Subcutaneous abdominal adipose tissue (tissue), 5 donors: ENCODE measurements at regions not wholly inside any gene's neighbourhood (a gene's known extent, or its start where the extent isn't known, plus 50 kb on each side); places are given as distances from the start of the nearest gene placed in this dataset.

Experiments used
- H3K27ac ChIP-seq: one replicate; pipeline ENCODE4 v1.7.0; 2013; ENCODE audit warnings: low read depth, mild to moderate bottlenecking, inconsistent platforms, low read length, moderate library complexity
- H3K27me3 ChIP-seq, 5 donors: one replicate each; pipeline ENCODE4 v1.7.0; 2013; ENCODE audit warnings: low read length in 5 of 5, inconsistent platforms in 1 of 5; ENCODE audit not compliant: control insufficient read depth in 5 of 5, insufficient read depth in 4 of 5
- H3K36me3 ChIP-seq, 5 donors: one replicate each; pipeline ENCODE4 v1.7.0; 2013; ENCODE audit warnings: low read length in 5 of 5; ENCODE audit not compliant: control insufficient read depth in 5 of 5, insufficient read depth in 5 of 5
- H3K4me1 ChIP-seq, 5 donors: one replicate each; pipeline ENCODE4 v1.7.0; 2013; ENCODE audit warnings: low read length in 5 of 5, mild to moderate bottlenecking in 3 of 5, moderate library complexity in 1 of 5; ENCODE audit not compliant: control insufficient read depth in 5 of 5, insufficient read depth in 5 of 5
- H3K4me3 ChIP-seq, 5 donors: one replicate each; pipeline ENCODE4 v1.7.0; 2013; ENCODE audit warnings: low read length in 5 of 5, low read depth in 1 of 5
- H3K9ac ChIP-seq, 5 donors: one replicate each; pipeline ENCODE4 v1.7.0; 2013; ENCODE audit warnings: low read length in 5 of 5, mild to moderate bottlenecking in 4 of 5, moderate library complexity in 3 of 5
- H3K9me3 ChIP-seq, 5 donors: one replicate each; pipeline ENCODE4 v1.7.0; 2013; ENCODE audit warnings: low read length in 5 of 5; ENCODE audit not compliant: control insufficient read depth in 5 of 5
- donor health status: healthy.
- donor health status: healthy.
- donor health status: healthy.
- donor health status: healthy.
- donor health status: healthy.

GRCh38 chr15:91484141-91484540, 369.4 kb upstream of the SLCO3A1 start:
- Histone ChIP-seq H3K27ac (no peak overlapping the region), H3K9me3 (no peaks in the 10 kb centered on the region), H3K4me3 (no peak overlapping the region), H3K4me1 (no peaks in the 10 kb centered on the region), H3K36me3 (no peaks in the 10 kb centered on the region), H3K27me3 (peaks cover 0 to 7% (median 0%) of the 10 kb centered on the region in 5 donors), H3K9ac (no peak overlapping the region)

- Histone ChIP-seq H3K4me3 (no peak overlapping the region), H3K27ac (no peak overlapping the region), H3K36me3 (no peaks in the 10 kb centered on the region), H3K27me3 (peaks cover 0 to 7% (median 0%) of the 10 kb centered on the region in 5 donors), H3K4me1 (no peaks in the 10 kb centered on the region), H3K9me3 (peaks cover 0 to 3% (median 0%) of the 10 kb centered on the region in 5 donors), H3K9ac (no peak overlapping the region)
Observed at GRCh38 chr15:91488452-91488851, 365.1 kb upstream of the SLCO3A1 start.

GRCh38 chr15:91490211-91490610, 363.3 kb upstream of the SLCO3A1 start:
- no peaks in the 10 kb centered on the region for H3K4me1 ChIP-seq
- no peaks in the 10 kb centered on the region for H3K36me3 ChIP-seq
- H3K27ac ChIP-seq = no peak overlapping the region
- no peak overlapping the region for H3K9ac ChIP-seq
- peaks cover 0 to 4% (median 0%) of the 10 kb centered on the region in 5 donors for H3K27me3 ChIP-seq
- peaks cover 0 to 3% (median 0%) of the 10 kb centered on the region in 5 donors for H3K9me3 ChIP-seq
- no peak overlapping the region for H3K4me3 ChIP-seq

GRCh38 chr15:91491101-91491950, 362.2 kb upstream of the SLCO3A1 start:
- H3K27ac ChIP-seq = no peak overlapping the region

GRCh38 chr15:91496754-91497691, 356.5 kb upstream of the SLCO3A1 start:
- Histone ChIP-seq H3K9ac (no peak overlapping the region), H3K36me3 (no peaks in the 10 kb centered on the region), H3K4me1 (peaks cover 0 to 5% (median 0%) of the 10 kb centered on the region in 5 donors), H3K27me3 (peaks cover 0 to 4% (median 0%) of the 10 kb centered on the region in 5 donors), H3K9me3 (no peaks in the 10 kb centered on the region), H3K27ac (no peak overlapping the region), H3K4me3 (no peak overlapping the region)

More at GRCh38 chr15:91491101-91491950, 362.2 kb upstream of the SLCO3A1 start:
- Histone ChIP-seq H3K36me3 (no peaks in the 10 kb centered on the region), H3K9ac (no peak overlapping the region), H3K4me3 (no peak overlapping the region), H3K27me3 (no peaks in the 10 kb centered on the region), H3K4me1 (no peaks in the 10 kb centered on the region), H3K9me3 (peaks cover 0 to 3% (median 0%) of the 10 kb centered on the region in 5 donors)

GRCh38 chr15:91498046-91498748, 355.3 kb upstream of the SLCO3A1 start:
- Histone ChIP-seq H3K4me1 (peaks cover 0 to 5% (median 0%) of the 10 kb centered on the region in 5 donors), H3K9me3 (no peaks in the 10 kb centered on the region), H3K27ac (no peak overlapping the region), H3K4me3 (no peak overlapping the region), H3K27me3 (peaks cover 0 to 4% (median 0%) of the 10 kb centered on the region in 5 donors), H3K36me3 (no peaks in the 10 kb centered on the region), H3K9ac (no peak overlapping the region)

- Histone ChIP-seq H3K36me3 (no peaks in the 10 kb centered on the region), H3K4me1 (peaks cover 0 to 5% (median 0%) of the 10 kb centered on the region in 5 donors), H3K27me3 (peaks cover 0 to 4% (median 0%) of the 10 kb centered on the region in 5 donors), H3K9me3 (no peaks in the 10 kb centered on the region), H3K4me3 (no peak overlapping the region), H3K9ac (no peak overlapping the region), H3K27ac (no peak overlapping the region)
Observed at GRCh38 chr15:91498749-91499062, 354.8 kb upstream of the SLCO3A1 start.

GRCh38 chr15:91499774-91500383, 353.6 kb upstream of the SLCO3A1 start:
- peaks cover 0 to 4% (median 0%) of the 10 kb centered on the region in 5 donors for H3K27me3 ChIP-seq
- H3K9me3 ChIP-seq = no peaks in the 10 kb centered on the region

GRCh38 chr15:91508633-91509032, 344.9 kb upstream of the SLCO3A1 start:
- Histone ChIP-seq H3K4me3 (no peak overlapping the region), H3K27me3 (no peaks in the 10 kb centered on the region), H3K9ac (no peak overlapping the region), H3K36me3 (no peaks in the 10 kb centered on the region), H3K27ac (no peak overlapping the region), H3K4me1 (no peaks in the 10 kb centered on the region), H3K9me3 (no peaks in the 10 kb centered on the region)

More at GRCh38 chr15:91499774-91500383, 353.6 kb upstream of the SLCO3A1 start:
- Histone ChIP-seq H3K36me3 (no peaks in the 10 kb centered on the region), H3K27ac (no peak overlapping the region), H3K9ac (no peak overlapping the region), H3K4me1 (peaks cover 0 to 5% (median 0%) of the 10 kb centered on the region in 5 donors), H3K4me3 (no peak overlapping the region)
